H9 (cell line): ENCODE measurements at regions not wholly inside any gene's neighbourhood (a gene's known extent, or its start where the extent isn't known, plus 50 kb on each side); places are given as distances from the start of the nearest gene placed in this dataset.

Experiments used
- DNase-seq: peaks from one replicate; pipeline ENCODE4 v3.0.0-alpha.2; 2017
- H2AFZ ChIP-seq: one replicate; pipeline ENCODE4 v1.6.1; 2013; ENCODE audit warnings: mild to moderate bottlenecking, low read length, control low read depth, moderate library complexity
- H2AK5ac ChIP-seq: 2 replicates; pipeline ENCODE4 v1.6.1; 2013; ENCODE audit warnings: low read length, control low read depth, mixed read lengths; ENCODE audit not compliant: insufficient read length
- H2BK120ac ChIP-seq: one replicate; pipeline ENCODE4 v1.6.1; 2013; ENCODE audit warnings: low read depth, mild to moderate bottlenecking, low read length, control low read depth, inconsistent platforms; ENCODE audit not compliant: poor library complexity, severe bottlenecking
- H2BK12ac ChIP-seq: 2 replicates; pipeline ENCODE4 v1.6.1; 2013; ENCODE audit warnings: low read length, control low read depth, mixed read lengths, low read depth; ENCODE audit not compliant: insufficient read length
- H2BK15ac ChIP-seq: 2 replicates; pipeline ENCODE4 v1.6.1; 2013; ENCODE audit warnings: low read depth, low read length, control low read depth
- H2BK20ac ChIP-seq: one replicate; pipeline ENCODE4 v1.6.1; 2013; ENCODE audit warnings: low read depth, mild to moderate bottlenecking, low read length, control low read depth, inconsistent platforms; ENCODE audit not compliant: poor library complexity, severe bottlenecking
- H2BK5ac ChIP-seq: 2 replicates; pipeline ENCODE4 v1.6.1; 2013; ENCODE audit warnings: low read length, control low read depth, mixed read lengths; ENCODE audit not compliant: insufficient read length
- H3K14ac ChIP-seq: 2 replicates; pipeline ENCODE4 v1.6.1; 2013; ENCODE audit warnings: low read length, control low read depth; ENCODE audit not compliant: insufficient read depth
- H3K18ac ChIP-seq: 2 replicates; pipeline ENCODE4 v1.6.1; 2013; ENCODE audit warnings: low read depth, mild to moderate bottlenecking, mixed read lengths, low read length, control low read depth; ENCODE audit not compliant: insufficient read length
- H3K23ac ChIP-seq: 2 replicates; pipeline ENCODE4 v1.6.1; 2013; ENCODE audit warnings: low read length, control low read depth, mixed read lengths, low read depth; ENCODE audit not compliant: insufficient read length
- H3K23me2 ChIP-seq: 2 replicates; pipeline ENCODE4 v1.6.1; 2013; ENCODE audit warnings: low read depth, mild to moderate bottlenecking, mixed read lengths, low read length, control low read depth; ENCODE audit not compliant: insufficient read length, poor library complexity, severe bottlenecking
- H3K27ac ChIP-seq: 2 replicates; pipeline ENCODE4 v1.5.1; 2013; ENCODE audit warnings: low read length, control low read depth, mixed read lengths, low read depth; ENCODE audit not compliant: insufficient read length
- H3K27me3 ChIP-seq: 2 replicates; pipeline ENCODE4 v1.6.1; 2013; ENCODE audit warnings: low read length, control low read depth, inconsistent platforms; ENCODE audit not compliant: insufficient read depth
- H3K4ac ChIP-seq: 2 replicates; pipeline ENCODE4 v1.6.1; 2013; ENCODE audit warnings: low read depth, mild to moderate bottlenecking, control low read depth, inconsistent platforms, low read length, moderate library complexity
- H3K4me1 ChIP-seq: 2 replicates; pipeline ENCODE4 v1.6.1; 2013; ENCODE audit warnings: low read length, control low read depth, inconsistent platforms; ENCODE audit not compliant: insufficient read depth
- H3K4me2 ChIP-seq: 2 replicates; pipeline ENCODE4 v1.6.1; 2013; ENCODE audit warnings: low read length, control low read depth, mixed read lengths; ENCODE audit not compliant: insufficient read length, insufficient read depth
- H3K56ac ChIP-seq: 2 replicates; pipeline ENCODE4 v1.6.1; 2013; ENCODE audit warnings: low read depth, mild to moderate bottlenecking, mixed read lengths, low read length, control low read depth; ENCODE audit not compliant: insufficient read length
- H3K79me1 ChIP-seq: 2 replicates; pipeline ENCODE4 v1.6.1; 2013; ENCODE audit warnings: low read depth, mild to moderate bottlenecking, moderate library complexity, low read length, control low read depth, inconsistent platforms; ENCODE audit not compliant: insufficient read depth, poor library complexity, severe bottlenecking
- H3K79me2 ChIP-seq: 2 replicates; pipeline ENCODE4 v1.6.1; 2013; ENCODE audit warnings: low read length, control low read depth, inconsistent platforms; ENCODE audit not compliant: insufficient read depth
- H3K9ac ChIP-seq: 2 replicates; pipeline ENCODE4 v1.6.1; 2013; ENCODE audit warnings: low read length, control low read depth, mixed read lengths; ENCODE audit not compliant: insufficient read length; ENCODE audit errors: extremely low read depth
- H3K9me3 ChIP-seq: one replicate; pipeline ENCODE4 v1.6.1; 2013; ENCODE audit warnings: low read depth, low read length, inconsistent platforms; ENCODE audit not compliant: control insufficient read depth
- H3T11ph ChIP-seq: one replicate; pipeline ENCODE4 v1.6.1; 2013; ENCODE audit warnings: mild to moderate bottlenecking, low read length, control low read depth, inconsistent platforms
- H4K20me1 ChIP-seq: one replicate; pipeline ENCODE4 v1.6.1; 2013; ENCODE audit not compliant: control insufficient read depth, insufficient read length, insufficient read depth
- H4K5ac ChIP-seq: 2 replicates; pipeline ENCODE4 v1.6.1; 2013; ENCODE audit warnings: low read depth, mild to moderate bottlenecking, mixed read lengths, low read length, control low read depth; ENCODE audit not compliant: insufficient read length
- H4K8ac ChIP-seq: replicated peaks from 2 replicates; pipeline ENCODE4 v1.6.1; 2013; ENCODE audit warnings: low read length, control low read depth, mixed read lengths, low read depth; ENCODE audit not compliant: insufficient read length
- H4K91ac ChIP-seq: 2 replicates; pipeline ENCODE4 v1.6.1; 2013; ENCODE audit warnings: low read depth, mild to moderate bottlenecking, moderate library complexity, mixed read lengths, low read length, control low read depth; ENCODE audit not compliant: insufficient read length
- H3K27ac Mint-ChIP-seq, 3 experiments: 2 replicates in 2 of 3; 3 replicates in 1 of 3; pipeline ENCODE4 v1.8.0; 2020 to 2021; ENCODE audit warnings: mixed read lengths in 3 of 3, mild to moderate bottlenecking in 1 of 3, moderate library complexity in 1 of 3
- H3K27me3 Mint-ChIP-seq: 2 replicates; pipeline ENCODE4 v1.8.0; 2021; ENCODE audit warnings: low read depth, mild to moderate bottlenecking, moderate library complexity, mixed read lengths
- H3K36me3 Mint-ChIP-seq, 3 experiments: 2 replicates in 2 of 3; 3 replicates in 1 of 3; pipeline ENCODE4 v1.8.0; 2020 to 2021; ENCODE audit warnings: low read depth in 3 of 3, mixed read lengths in 3 of 3; ENCODE audit not compliant: insufficient read depth in 1 of 3
- H3K4me1 Mint-ChIP-seq, 2 experiments: 2 replicates each; pipeline ENCODE4 v1.8.0; 2020; ENCODE audit warnings: mixed read lengths in 2 of 2
- H3K4me3 Mint-ChIP-seq, 2 experiments: 2 replicates in 1 of 2; 3 replicates in 1 of 2; pipeline ENCODE4 v1.8.0; 2020 to 2021; ENCODE audit warnings: mild to moderate bottlenecking in 2 of 2, mixed read lengths in 2 of 2, moderate library complexity in 1 of 2
- H3K9me3 Mint-ChIP-seq, 2 experiments: 2 replicates in 1 of 2; 3 replicates in 1 of 2; pipeline ENCODE4 v1.8.0; 2020; ENCODE audit warnings: mild to moderate bottlenecking in 2 of 2, mixed read lengths in 2 of 2, moderate library complexity in 1 of 2
- WGBS: extraction: QIAGEN DNeasy Blood & Tissue Kit; methylation state at CpG from one replicate; pipeline ENCODE4 v1.1.7; 2013; ENCODE audit warnings: missing lambda C conversion rate, low lambda C conversion rate, mixed read lengths; ENCODE audit not compliant: insufficient read length; ENCODE audit errors: extremely low coverage; 5-methylcytosine and 5-hydroxymethylcytosine counted together
- TF ChIP-seq, protein P1 (sequence below): fragments of 200-600 bp; sonication (generic); conservative IDR thresholded peaks from 3 replicates; pipeline ENCODE4 v1.8.0; 2021; ENCODE audit warnings: antibody characterized with exemption, mild to moderate bottlenecking

- no CpG with 5 or more reads among the region's 3 CpGs for WGBS
- no peaks in the 10 kb centered on the region for H3K9me3 Mint-ChIP-seq
- H3K79me2 ChIP-seq: no peaks in the 10 kb centered on the region
Measured at GRCh38 chr21:28213261-28213660, 779.4 kb downstream of the LTN1 start.

More at GRCh38 chr21:28213261-28213660, 779.4 kb downstream of the LTN1 start:
- Histone ChIP-seq H4K8ac (no peak overlapping the region), H2BK12ac (no peak overlapping the region), H3K9ac (no peak overlapping the region), H3K18ac (no peak overlapping the region), H2BK15ac (no peak overlapping the region), H3K27ac (no peak overlapping the region), H3K4me2 (no peak overlapping the region), H3K79me1 (no peaks in the 10 kb centered on the region), H2BK120ac (no peak overlapping the region), H3K56ac (no peak overlapping the region), H4K5ac (no peak overlapping the region), H3K4me1 (no peaks in the 10 kb centered on the region), H3T11ph (no peak overlapping the region), H2BK20ac (no peak overlapping the region), H3K23me2 (no peaks in the 10 kb centered on the region), H3K27me3 (no peaks in the 10 kb centered on the region), H4K91ac (no peak overlapping the region), H3K23ac (no peak overlapping the region), H3K9me3 (no peaks in the 10 kb centered on the region), H4K20me1 (no peaks in the 10 kb centered on the region), H2AK5ac (no peak overlapping the region), H3K4ac (no peak overlapping the region), H3K14ac (no peak overlapping the region), H2BK5ac (no peak overlapping the region), H2AFZ (no peak overlapping the region)
- no peak for DNase-seq
- TF ChIP-seq, protein P1, sequence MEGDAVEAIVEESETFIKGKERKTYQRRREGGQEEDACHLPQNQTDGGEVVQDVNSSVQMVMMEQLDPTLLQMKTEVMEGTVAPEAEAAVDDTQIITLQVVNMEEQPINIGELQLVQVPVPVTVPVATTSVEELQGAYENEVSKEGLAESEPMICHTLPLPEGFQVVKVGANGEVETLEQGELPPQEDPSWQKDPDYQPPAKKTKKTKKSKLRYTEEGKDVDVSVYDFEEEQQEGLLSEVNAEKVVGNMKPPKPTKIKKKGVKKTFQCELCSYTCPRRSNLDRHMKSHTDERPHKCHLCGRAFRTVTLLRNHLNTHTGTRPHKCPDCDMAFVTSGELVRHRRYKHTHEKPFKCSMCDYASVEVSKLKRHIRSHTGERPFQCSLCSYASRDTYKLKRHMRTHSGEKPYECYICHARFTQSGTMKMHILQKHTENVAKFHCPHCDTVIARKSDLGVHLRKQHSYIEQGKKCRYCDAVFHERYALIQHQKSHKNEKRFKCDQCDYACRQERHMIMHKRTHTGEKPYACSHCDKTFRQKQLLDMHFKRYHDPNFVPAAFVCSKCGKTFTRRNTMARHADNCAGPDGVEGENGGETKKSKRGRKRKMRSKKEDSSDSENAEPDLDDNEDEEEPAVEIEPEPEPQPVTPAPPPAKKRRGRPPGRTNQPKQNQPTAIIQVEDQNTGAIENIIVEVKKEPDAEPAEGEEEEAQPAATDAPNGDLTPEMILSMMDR: no peak
- Mint-ChIP-seq H3K4me1 (no peaks in the 10 kb centered on the region), H3K36me3 (no peaks in the 10 kb centered on the region), H3K4me3 (no peak overlapping the region), H3K27ac (no peak overlapping the region), H3K27me3 (no peaks in the 10 kb centered on the region)
